IMR-90 (cell line): ENCODE measurements at regions not wholly inside any gene's neighbourhood (a gene's known extent, or its start where the extent isn't known, plus 50 kb on each side); places are given as distances from the start of the nearest gene placed in this dataset.

Experiments
- ATAC-seq: fragments of 200-7000 bp; cut with Tn5 transposase; 2 replicates; pipeline ENCODE4 v1.9.1; 2020; ENCODE audit warnings: low read depth, mild to moderate bottlenecking, moderate library complexity
- BruUV-seq: library from RNA; stranded (reverse); fragments of 400-500 nt; replicated peaks from 2 replicates; lab custom pipeline; 2021; lab: Mats Ljungman, UMichigan
- CTCF ChIA-PET: fragments of 300-600 bp; formaldehyde crosslinking; extraction: SDS; loops from one replicate; lab custom pipeline; 2021; ENCODE audit warnings: antibody characterized with exemption; lab: Yijun Ruan, JAX
- POLR2A ChIA-PET: fragments of 300-600 bp; sonication (Branson Sonifier 250); formaldehyde crosslinking; loops from one replicate; lab custom pipeline; 2022; ENCODE audit warnings: antibody characterized with exemption; ENCODE audit not compliant: unreplicated experiment; lab: Charles Lee
- DNase-seq: peaks from one replicate; pipeline ENCODE4 v3.0.0; 2013
- H2AFZ ChIP-seq: replicated peaks from 2 replicates; pipeline ENCODE3; 2013; ENCODE audit warnings: low read length, mild to moderate bottlenecking; ENCODE audit not compliant: poor library complexity
- H2AK5ac ChIP-seq: 2 replicates; pipeline ENCODE4 v1.6.1; 2013; ENCODE audit warnings: low read depth, low read length, inconsistent platforms
- H2AK9ac ChIP-seq: replicated peaks from 2 replicates; pipeline ENCODE3; 2013; ENCODE audit warnings: mild to moderate bottlenecking, low read depth, low read length, moderate library complexity; ENCODE audit not compliant: poor library complexity
- H2BK120ac ChIP-seq: 2 replicates; pipeline ENCODE4 v1.6.1; 2013; ENCODE audit warnings: low read depth, low read length, inconsistent platforms
- H2BK15ac ChIP-seq: 3 replicates; pipeline ENCODE4 v1.6.1; 2013; ENCODE audit warnings: low read depth, low read length, inconsistent platforms
- H2BK20ac ChIP-seq: 2 replicates; pipeline ENCODE4 v1.6.1; 2013; ENCODE audit warnings: low read depth, mild to moderate bottlenecking, inconsistent platforms, low read length, moderate library complexity
- H2BK5ac ChIP-seq: 2 replicates; pipeline ENCODE4 v1.6.1; 2013; ENCODE audit warnings: mild to moderate bottlenecking, low read depth, low read length, inconsistent platforms; ENCODE audit not compliant: poor library complexity, severe bottlenecking
- H3K14ac ChIP-seq: replicated peaks from 2 replicates; pipeline ENCODE4 v1.6.1; 2013; ENCODE audit warnings: low read depth, low read length, inconsistent platforms
- H3K18ac ChIP-seq: 2 replicates; pipeline ENCODE4 v1.6.1; 2013; ENCODE audit warnings: low read depth, low read length, control low read depth
- H3K23ac ChIP-seq: 2 replicates; pipeline ENCODE4 v1.6.1; 2013; ENCODE audit warnings: low read depth, low read length, inconsistent platforms
- H3K27ac ChIP-seq: 2 replicates; pipeline ENCODE4 v1.5.1; 2013; ENCODE audit warnings: mild to moderate bottlenecking, control low read depth, low read length; ENCODE audit not compliant: insufficient read depth
- H3K27me3 ChIP-seq: 2 replicates; pipeline ENCODE4 v1.6.1; 2013; ENCODE audit warnings: low read length; ENCODE audit not compliant: control insufficient read depth, insufficient read depth
- H3K36me3 ChIP-seq: 2 replicates; pipeline ENCODE4 v1.6.1; 2013; ENCODE audit warnings: low read length, mixed read lengths; ENCODE audit not compliant: control insufficient read depth, insufficient read depth
- H3K4ac ChIP-seq: 2 replicates; pipeline ENCODE4 v1.6.1; 2013; ENCODE audit warnings: low read depth, low read length, inconsistent platforms
- H3K4me1 ChIP-seq: 2 replicates; pipeline ENCODE4 v1.6.1; 2013; ENCODE audit warnings: low read length, mixed read lengths; ENCODE audit not compliant: control insufficient read depth, insufficient read depth
- H3K4me2 ChIP-seq: 2 replicates; pipeline ENCODE4 v1.6.1; 2013; ENCODE audit warnings: low read depth, mild to moderate bottlenecking, control low read depth, low read length, moderate library complexity
- H3K4me3 ChIP-seq: 2 replicates; pipeline ENCODE4 v1.5.1; 2013; ENCODE audit warnings: low read depth, mild to moderate bottlenecking, control low read depth, low read length, moderate library complexity; ENCODE audit not compliant: insufficient read depth
- H3K56ac ChIP-seq: 2 replicates; pipeline ENCODE4 v1.6.1; 2013; ENCODE audit warnings: low read length, inconsistent platforms; ENCODE audit not compliant: insufficient read depth; ENCODE audit errors: extremely low read depth
- H3K79me1 ChIP-seq, 2 experiments: 2 replicates each; pipeline ENCODE4 v1.6.1; 2013; ENCODE audit warnings: low read length in 2 of 2, inconsistent platforms in 1 of 2, low read depth in 1 of 2
- H3K9ac ChIP-seq: 2 replicates; pipeline ENCODE4 v1.6.1; 2013; ENCODE audit warnings: low read depth, low read length, control low read depth
- H3K9me1 ChIP-seq: 2 replicates; pipeline ENCODE4 v1.6.1; 2013; ENCODE audit warnings: low read length, inconsistent platforms; ENCODE audit not compliant: insufficient read depth
- H3K9me3 ChIP-seq: 2 replicates; pipeline ENCODE4 v1.6.1; 2013; ENCODE audit warnings: low read length; ENCODE audit not compliant: control insufficient read depth, insufficient read depth
- H4K20me1 ChIP-seq: 2 replicates; pipeline ENCODE4 v1.6.1; 2013; ENCODE audit warnings: low read length, inconsistent platforms; ENCODE audit not compliant: insufficient read depth
- H4K5ac ChIP-seq: 2 replicates; pipeline ENCODE4 v1.6.1; 2013; ENCODE audit warnings: mild to moderate bottlenecking, low read depth, low read length, control low read depth
- H4K8ac ChIP-seq, 2 experiments: 2 replicates each; pipeline ENCODE4 v1.6.1; 2013; ENCODE audit warnings: low read depth in 2 of 2, low read length in 2 of 2, control low read depth in 1 of 2, inconsistent platforms in 1 of 2
- H4K91ac ChIP-seq: 2 replicates; pipeline ENCODE4 v1.6.1; 2013; ENCODE audit warnings: low read depth, low read length, inconsistent platforms; ENCODE audit not compliant: insufficient read depth
- BHLHE40 ChIP-seq: fragments of 150-350 bp; IDR thresholded peaks from 2 replicates; pipeline ENCODE4 v1.6.1; 2016; ENCODE audit warnings: mild to moderate bottlenecking, low read depth, low read length
- CEBPB ChIP-seq: IDR thresholded peaks from 2 replicates; pipeline ENCODE4 v1.6.1; 2012; ENCODE audit warnings: low read depth, low read length, improper control_type of control experiment
- CHD1 ChIP-seq: IDR thresholded peaks from 2 replicates; pipeline ENCODE4 v1.6.1; 2012; ENCODE audit warnings: low read depth, low read length, improper control_type of control experiment
- FOS ChIP-seq: fragments of 150-350 bp; IDR thresholded peaks from 2 replicates; pipeline ENCODE4 v1.6.1; 2016; ENCODE audit warnings: low read depth, low read length
- MAFK ChIP-seq: IDR thresholded peaks from 2 replicates; pipeline ENCODE4 v1.6.1; 2012; ENCODE audit warnings: low read depth, low read length, improper control_type of control experiment
- MAZ ChIP-seq: IDR thresholded peaks from 2 replicates; pipeline ENCODE4 v1.6.1; 2012; ENCODE audit warnings: low read depth, mild to moderate bottlenecking, low read length, improper control_type of control experiment, moderate library complexity, borderline replicate concordance
- MXI1 ChIP-seq: IDR thresholded peaks from 2 replicates; pipeline ENCODE4 v1.6.1; 2012; ENCODE audit warnings: low read depth, mild to moderate bottlenecking, low read length, moderate library complexity, borderline replicate concordance
- NFE2L2 ChIP-seq: fragments of 150-350 bp; IDR thresholded peaks from 2 replicates; pipeline ENCODE4 v1.6.1; 2016; ENCODE audit warnings: low read depth, mild to moderate bottlenecking, low read length
- POLR2A ChIP-seq: IDR thresholded peaks from 2 replicates; pipeline ENCODE4 v1.6.1; 2012; ENCODE audit warnings: mild to moderate bottlenecking, low read depth, low read length
- RAD21 ChIP-seq: IDR thresholded peaks from 2 replicates; pipeline ENCODE4 v1.6.1; 2012; ENCODE audit warnings: low read length, improper control_type of control experiment
- RCOR1 ChIP-seq: IDR thresholded peaks from 2 replicates; pipeline ENCODE4 v1.6.1; 2012; ENCODE audit warnings: mild to moderate bottlenecking, low read length, improper control_type of control experiment; ENCODE audit not compliant: insufficient replicate concordance
- RFX5 ChIP-seq: IDR thresholded peaks from 2 replicates; pipeline ENCODE4 v1.8.0; 2012; ENCODE audit warnings: low read depth, mild to moderate bottlenecking, low read length, moderate library complexity
- SMC3 ChIP-seq: fragments of 150-350 bp; IDR thresholded peaks from 2 replicates; pipeline ENCODE4 v1.6.1; 2016; ENCODE audit warnings: low read depth, mild to moderate bottlenecking, antibody characterized with exemption, low read length, moderate library complexity
- WGBS, 2 experiments: methylation state at CpG; one replicate each; pipeline versions ENCODE4 v1.1.5 to v1.1.7; 2013; ENCODE audit warnings: missing lambda C conversion rate in 2 of 2; ENCODE audit not compliant: insufficient read length in 1 of 2; ENCODE audit errors: extremely low coverage in 2 of 2; 5-methylcytosine and 5-hydroxymethylcytosine counted together
- dilution Hi-C: fragments of 300-500 bp; cut with HindIII; formaldehyde crosslinking; loops from one replicate; pipeline ENCODE4 v1.14.3; 2018; ENCODE audit warnings: low sequenced_read_pairs; ENCODE audit not compliant: unreplicated experiment
- in situ Hi-C: fragments of 300-500 bp; cut with MboI; formaldehyde crosslinking; loops from 3 replicates; pipeline ENCODE4 v1.14.3; 2019; ENCODE audit warnings: low sequenced_read_pairs, inconsistent platforms, mixed read lengths
- intact Hi-C: fragments of 100-400 bp; cut with micrococcal nuclease; formaldehyde crosslinking; loops from 2 replicates; pipeline ENCODE4 v1.10.0; 2022
- TF ChIP-seq, protein P1 (sequence below): fragments of 150-350 bp; IDR thresholded peaks from 2 replicates; pipeline ENCODE4 v1.6.1; 2016; ENCODE audit warnings: low read depth, mild to moderate bottlenecking, low read length, moderate library complexity, borderline replicate concordance
- TF ChIP-seq, protein P2 (sequence below): conservative IDR thresholded peaks from 2 replicates; pipeline ENCODE4 v1.5.1; 2012; ENCODE audit warnings: mild to moderate bottlenecking, low read depth, low read length, improper control_type of control experiment

DNA sequence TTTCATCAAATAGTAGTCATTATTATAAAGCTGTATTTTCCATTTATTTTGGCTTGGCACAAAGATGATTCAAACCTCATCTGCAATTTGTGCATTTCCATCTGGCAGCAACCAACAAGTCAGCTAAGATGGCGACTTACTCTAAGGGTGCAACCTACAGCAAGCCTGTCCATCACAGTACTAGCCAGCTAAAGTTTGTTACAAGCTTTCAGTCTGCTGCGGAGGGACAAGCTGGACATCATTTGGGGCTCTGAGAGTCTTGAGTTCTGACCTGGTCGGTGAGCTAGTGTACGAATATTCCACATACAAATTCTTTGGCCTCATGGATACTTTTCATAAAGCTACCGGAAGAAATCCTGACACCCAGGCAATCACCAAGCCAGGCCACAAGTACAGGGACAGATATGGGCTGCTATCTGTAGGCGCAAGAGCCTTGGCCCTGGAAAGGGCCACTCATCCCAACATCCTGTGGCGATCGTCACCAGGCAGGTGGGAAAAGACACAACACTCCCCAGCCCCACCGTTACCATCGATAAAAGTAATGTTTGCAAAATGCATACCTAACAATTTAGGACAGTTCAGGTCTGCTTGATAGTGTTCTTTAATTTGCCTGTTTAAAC is 307.6 kb downstream of the SKIDA1 start:
- Histone ChIP-seq H3K4ac (no peak overlapping the region), H2AK5ac (no peak overlapping the region)

More for the DNA sequence above, 307.6 kb downstream of the SKIDA1 start:
- H4K5ac ChIP-seq = no peak overlapping the region
- H3K4me1 ChIP-seq = no peaks in the 10 kb centered on the region
- CTCF ChIA-PET = interaction anchor here (0.6 kb wide), 1 partner anchor 217 kb away, joined by 4 read pairs; no protein-coding TSS in a partner anchor
- no peak overlapping the region for H2BK15ac ChIP-seq
- WGBS, 2 experiments = 63% methylated on average over 3 of the region's 10 CpGs; no CpG with 5 or more reads in 1 of the 2 experiments
- H4K8ac ChIP-seq = no peak overlapping the region
- DNase-seq = no peak
- no peak overlapping the region for H2BK5ac ChIP-seq
- TF ChIP-seq CEBPB (no peak), CHD1 (no peak), RCOR1 (no peak), RAD21 (no peak), MAZ (no peak), MAFK (no peak), NFE2L2 (no peak), RFX5 (no peak), POLR2A (no peak), BHLHE40 (no peak), SMC3 (no peak), FOS (no peak), MXI1 (no peak)
- TF ChIP-seq, protein P1, sequence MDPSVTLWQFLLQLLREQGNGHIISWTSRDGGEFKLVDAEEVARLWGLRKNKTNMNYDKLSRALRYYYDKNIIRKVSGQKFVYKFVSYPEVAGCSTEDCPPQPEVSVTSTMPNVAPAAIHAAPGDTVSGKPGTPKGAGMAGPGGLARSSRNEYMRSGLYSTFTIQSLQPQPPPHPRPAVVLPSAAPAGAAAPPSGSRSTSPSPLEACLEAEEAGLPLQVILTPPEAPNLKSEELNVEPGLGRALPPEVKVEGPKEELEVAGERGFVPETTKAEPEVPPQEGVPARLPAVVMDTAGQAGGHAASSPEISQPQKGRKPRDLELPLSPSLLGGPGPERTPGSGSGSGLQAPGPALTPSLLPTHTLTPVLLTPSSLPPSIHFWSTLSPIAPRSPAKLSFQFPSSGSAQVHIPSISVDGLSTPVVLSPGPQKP = no peak
- TF ChIP-seq, protein P2, sequence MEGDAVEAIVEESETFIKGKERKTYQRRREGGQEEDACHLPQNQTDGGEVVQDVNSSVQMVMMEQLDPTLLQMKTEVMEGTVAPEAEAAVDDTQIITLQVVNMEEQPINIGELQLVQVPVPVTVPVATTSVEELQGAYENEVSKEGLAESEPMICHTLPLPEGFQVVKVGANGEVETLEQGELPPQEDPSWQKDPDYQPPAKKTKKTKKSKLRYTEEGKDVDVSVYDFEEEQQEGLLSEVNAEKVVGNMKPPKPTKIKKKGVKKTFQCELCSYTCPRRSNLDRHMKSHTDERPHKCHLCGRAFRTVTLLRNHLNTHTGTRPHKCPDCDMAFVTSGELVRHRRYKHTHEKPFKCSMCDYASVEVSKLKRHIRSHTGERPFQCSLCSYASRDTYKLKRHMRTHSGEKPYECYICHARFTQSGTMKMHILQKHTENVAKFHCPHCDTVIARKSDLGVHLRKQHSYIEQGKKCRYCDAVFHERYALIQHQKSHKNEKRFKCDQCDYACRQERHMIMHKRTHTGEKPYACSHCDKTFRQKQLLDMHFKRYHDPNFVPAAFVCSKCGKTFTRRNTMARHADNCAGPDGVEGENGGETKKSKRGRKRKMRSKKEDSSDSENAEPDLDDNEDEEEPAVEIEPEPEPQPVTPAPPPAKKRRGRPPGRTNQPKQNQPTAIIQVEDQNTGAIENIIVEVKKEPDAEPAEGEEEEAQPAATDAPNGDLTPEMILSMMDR = no peak
- H3K4me2 ChIP-seq = no peak overlapping the region
- H3K4me3 ChIP-seq = no peak overlapping the region
- no peak overlapping the region for H2BK120ac ChIP-seq
- ATAC-seq = no peak
- H2AK9ac ChIP-seq = no peak overlapping the region
- no peak overlapping the region for H3K23ac ChIP-seq
- H4K20me1 ChIP-seq = no peaks in the 10 kb centered on the region
- H2AFZ ChIP-seq = no peak overlapping the region
- H3K14ac ChIP-seq = no peak overlapping the region
- H3K18ac ChIP-seq = no peak overlapping the region
- H3K79me1 ChIP-seq = no peaks in the 10 kb centered on the region
- H4K91ac ChIP-seq = no peak overlapping the region
- no TSS peak for BruUV-seq
- dilution Hi-C loops = no loop called here
- no peaks in the 10 kb centered on the region for H3K36me3 ChIP-seq
- in situ Hi-C loops = no loop called here
- no peaks in the 10 kb centered on the region for H3K9me3 ChIP-seq
- H3K27ac ChIP-seq = no peak overlapping the region
- H3K27me3 ChIP-seq = no peaks in the 10 kb centered on the region
- no peak overlapping the region for H2BK20ac ChIP-seq
- intact Hi-C loops = no loop called here
- no peak overlapping the region for H3K9ac ChIP-seq
- H3K56ac ChIP-seq = no peak overlapping the region
- no peaks in the 10 kb centered on the region for H3K9me1 ChIP-seq
- POLR2A ChIA-PET = no interaction called here
